Bronchial epithelial cell (primary cell): ENCODE measurements at regions not wholly inside any gene's neighbourhood (a gene's known extent, or its start where the extent isn't known, plus 50 kb on each side); places are given as distances from the start of the nearest gene placed in this dataset.

Experiments used
- DNase-seq: peaks from one replicate; pipeline ENCODE4 v3.0.0-alpha.2; 2010; ENCODE audit warnings: low read depth
- FAIRE-seq: peaks from 2 replicates; lab custom pipeline; 2011; peaks lifted over from hg19 to GRCh38; lab: Jason Lieb, UNC
- H3K27me3 ChIP-seq: 2 replicates; pipeline ENCODE4 v1.5.1; 2011; ENCODE audit warnings: low read length; ENCODE audit not compliant: control insufficient read depth, insufficient read depth
- H3K36me3 ChIP-seq: 2 replicates; pipeline ENCODE4 v1.5.1; 2011; ENCODE audit warnings: low read length; ENCODE audit not compliant: control insufficient read depth, insufficient read depth
- H3K4me3 ChIP-seq: 2 replicates; pipeline ENCODE4 v1.5.1; 2011; ENCODE audit warnings: mild to moderate bottlenecking, low read depth, low read length, control low read depth
- CTCF ChIP-seq: IDR thresholded peaks from 2 replicates; pipeline ENCODE4 v1.5.1; 2011; ENCODE audit warnings: mild to moderate bottlenecking, moderate library complexity, low read length, control low read depth, inconsistent platforms; ENCODE audit not compliant: insufficient read depth, severe bottlenecking

GRCh38 chr12:115169981-115170380 is 486.0 kb upstream of the TBX3 start:
- DNase-seq (no peak), FAIRE-seq (no peak)
- no peaks in the 10 kb centered on the region for H3K27me3 ChIP-seq
- no peak overlapping the region for H3K4me3 ChIP-seq
- no peaks in the 10 kb centered on the region for H3K36me3 ChIP-seq
- no peak for TF ChIP-seq CTCF

GRCh38 chr12:115166698-115167315 is 482.8 kb upstream of the TBX3 start:
- DNase-seq: no peak
- Histone ChIP-seq H3K27me3 (no peaks in the 10 kb centered on the region), H3K4me3 (no peak overlapping the region), H3K36me3 (no peaks in the 10 kb centered on the region)
- no peak for FAIRE-seq
- no peak for TF ChIP-seq CTCF

- no peaks in the 10 kb centered on the region for H3K36me3 ChIP-seq
- no peak overlapping the region for H3K4me3 ChIP-seq
- no peaks in the 10 kb centered on the region for H3K27me3 ChIP-seq
- TF ChIP-seq CTCF: no peak
- FAIRE-seq (no peak), DNase-seq (no peak)
Measured at GRCh38 chr12:115163710-115164109, 479.7 kb upstream of the TBX3 start.

GRCh38 chr12:115160271-115161128 is 476.5 kb upstream of the TBX3 start:
- DNase-seq (no peak), FAIRE-seq (no peak)
- Histone ChIP-seq H3K4me3 (no peak overlapping the region), H3K27me3 (no peaks in the 10 kb centered on the region), H3K36me3 (no peaks in the 10 kb centered on the region)
- no peak for TF ChIP-seq CTCF

- FAIRE-seq (no peak), DNase-seq (no peak)
- Histone ChIP-seq H3K36me3 (no peaks in the 10 kb centered on the region), H3K27me3 (no peaks in the 10 kb centered on the region), H3K4me3 (no peak overlapping the region)
- TF ChIP-seq CTCF: no peak
Measured at GRCh38 chr12:115158816-115159215, 474.8 kb upstream of the TBX3 start.
